Sigmoid colon (tissue), 4 donors: ENCODE measurements at regions not wholly inside any gene's neighbourhood (a gene's known extent, or its start where the extent isn't known, plus 50 kb on each side); places are given as distances from the start of the nearest gene placed in this dataset.

Experiments
- CTCF ChIP-seq, 4 experiments: fragments of 450-650 bp in 3 of 4; fragments of 200-600 bp in 1 of 4; IDR thresholded peaks; one replicate each; pipeline ENCODE4 v1.5.1; 2016 to 2019; ENCODE audit warnings: antibody characterized with exemption in 4 of 4, mild to moderate bottlenecking in 3 of 4, moderate library complexity in 2 of 4
- POLR2AphosphoS5 ChIP-seq, 4 donors: sonication (generic); formaldehyde crosslinking; IDR thresholded peaks; one replicate each; pipeline ENCODE4 v1.6.1; 2017; ENCODE audit warnings: antibody characterized with exemption in 4 of 4

- TF ChIP-seq CTCF (IDR thresholded peaks at IDR 0.05) = no peak
- no peak for TF ChIP-seq POLR2AphosphoS5 (IDR thresholded peaks at IDR 0.05)
Observed at GRCh38 chr6:15937602-15938001, 191.3 kb upstream of the MYLIP start.
